Cardiac septum (tissue), 1 donor: ENCODE measurements at regions not wholly inside any gene's neighbourhood (a gene's known extent, or its start where the extent isn't known, plus 50 kb on each side); places are given as distances from the start of the nearest gene placed in this dataset.

Experiments
- DNase-seq: peaks from one replicate; pipeline ENCODE4 v3.0.0-alpha.2; 2020; ENCODE audit warnings: low spot score
- intact Hi-C: fragments of 100-400 bp; cut with DNase I; formaldehyde crosslinking; loops from one replicate; pipeline ENCODE4 v1.14.0; 2022
- donor health status: DM: no; HTN: no; CAD: no.

GRCh38 chr3:88626456-88627120 lies 476.8 kb downstream of the C3orf38 start:
- intact Hi-C loops, result no loop called here

DNA sequence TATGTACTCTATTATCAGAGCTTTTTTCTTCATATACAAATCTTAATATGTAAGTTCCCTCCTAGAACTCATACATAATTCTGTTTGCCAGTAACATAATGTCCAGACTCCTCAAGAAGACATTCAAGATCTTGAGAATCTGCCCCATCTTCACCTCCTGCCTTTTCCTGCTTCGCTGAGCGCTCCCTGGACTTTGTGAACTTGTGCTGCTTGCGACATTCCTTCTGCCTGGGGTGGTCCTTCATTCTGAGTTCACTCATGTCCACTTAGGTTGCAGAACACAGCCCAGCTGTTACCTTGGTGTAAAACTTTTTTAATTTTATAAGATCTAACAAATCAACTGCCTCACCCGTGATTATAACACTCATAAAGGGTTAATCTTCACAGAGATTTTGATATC lies 478.5 kb upstream of the EPHA3 start:
- intact Hi-C loops, result no loop called here
- DNase-seq, result no peak

More at GRCh38 chr3:88626456-88627120, 476.8 kb downstream of the C3orf38 start:
- DNase-seq, result no peak

DNA sequence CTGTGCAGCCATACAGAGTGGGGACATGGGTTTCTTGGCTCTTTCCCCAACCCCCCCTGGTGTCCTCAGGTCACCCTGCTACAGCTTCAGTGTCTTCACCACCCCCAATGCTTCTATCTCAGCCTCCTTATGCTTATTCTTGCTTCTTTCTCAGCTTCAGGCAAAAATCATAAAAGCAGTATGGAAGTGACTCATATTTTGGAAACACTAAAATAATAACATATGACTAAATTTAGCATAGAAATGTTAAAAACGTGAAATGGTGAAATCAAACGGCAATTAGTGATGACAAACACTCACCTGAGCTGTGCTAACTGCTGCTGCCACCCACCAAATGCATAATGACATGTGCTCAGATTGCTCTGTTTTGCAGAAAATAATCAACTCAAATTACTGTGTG lies 475.2 kb upstream of the EPHA3 start:
- DNase-seq, result no peak
- intact Hi-C loops, result no loop called here

DNA sequence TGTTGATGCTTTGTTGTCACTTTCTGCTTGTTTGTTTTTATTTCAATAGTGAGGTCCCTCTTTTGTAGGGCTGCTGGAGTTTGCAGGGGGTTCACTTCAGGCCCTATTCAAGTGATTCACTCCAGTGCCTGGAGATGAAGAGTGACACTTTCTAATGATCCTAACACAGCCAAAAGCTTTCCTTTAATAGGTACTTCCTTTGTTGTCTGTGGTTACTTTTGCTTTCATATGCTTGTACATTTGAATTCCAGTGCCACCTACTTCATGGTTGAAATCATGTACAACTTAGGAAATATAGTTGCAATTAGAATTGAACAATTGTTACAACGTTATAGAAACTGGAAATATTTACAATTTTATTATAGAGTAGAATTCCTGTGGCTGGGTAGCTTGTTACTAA lies 466.8 kb upstream of the EPHA3 start:
- DNase-seq, result no peak
- intact Hi-C loops, result no loop called here

GRCh38 chr3:88641033-88641604 lies 466.3 kb upstream of the EPHA3 start:
- intact Hi-C loops, result no loop called here
- DNase-seq, result no peak

DNA sequence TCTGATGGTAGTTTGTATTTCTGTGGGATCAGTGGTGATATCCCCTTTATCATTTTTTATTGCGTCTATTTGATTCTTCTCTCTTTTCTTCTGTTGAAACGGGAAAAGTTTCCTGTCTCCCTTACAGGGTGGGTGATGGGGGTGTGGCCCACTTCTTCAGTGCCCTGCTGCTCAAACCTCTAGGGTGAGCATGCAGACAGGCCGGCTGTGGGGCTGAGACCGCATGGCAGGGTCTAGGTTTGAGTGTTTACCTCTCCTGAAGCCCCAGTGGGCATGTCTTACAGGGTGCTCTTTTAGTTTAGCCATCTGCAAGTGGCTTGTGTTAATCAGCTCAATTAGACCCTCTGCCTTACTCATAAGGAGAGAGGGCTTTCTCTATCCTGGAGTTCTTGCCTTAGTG lies 450.0 kb upstream of the EPHA3 start:
- intact Hi-C loops, result no loop called here
- no peak for DNase-seq

- DNase-seq, result no peak
- intact Hi-C loops, result no loop called here
Measured at GRCh38 chr3:88661433-88661824, 446.0 kb upstream of the EPHA3 start.

DNA sequence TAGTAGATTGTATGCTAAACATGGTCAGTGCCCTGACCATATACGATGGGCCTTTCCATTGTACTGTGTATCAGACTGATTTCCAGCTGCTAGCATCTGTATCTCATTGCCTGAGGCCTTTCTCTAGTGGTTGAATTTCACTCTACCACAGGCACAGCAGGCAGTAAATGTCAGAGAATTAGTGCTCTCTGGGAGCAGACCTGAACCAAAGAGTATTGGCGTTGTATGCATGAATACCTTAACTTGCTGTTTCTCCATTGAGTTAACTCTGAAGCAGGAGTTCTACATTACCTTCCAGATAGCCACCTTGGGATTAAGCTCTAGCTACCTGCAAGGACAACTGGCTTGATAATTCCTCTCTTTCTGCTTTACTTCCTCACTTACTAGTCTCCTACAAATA lies 439.2 kb upstream of the EPHA3 start:
- DNase-seq, result no peak
- intact Hi-C loops, result no loop called here

DNA sequence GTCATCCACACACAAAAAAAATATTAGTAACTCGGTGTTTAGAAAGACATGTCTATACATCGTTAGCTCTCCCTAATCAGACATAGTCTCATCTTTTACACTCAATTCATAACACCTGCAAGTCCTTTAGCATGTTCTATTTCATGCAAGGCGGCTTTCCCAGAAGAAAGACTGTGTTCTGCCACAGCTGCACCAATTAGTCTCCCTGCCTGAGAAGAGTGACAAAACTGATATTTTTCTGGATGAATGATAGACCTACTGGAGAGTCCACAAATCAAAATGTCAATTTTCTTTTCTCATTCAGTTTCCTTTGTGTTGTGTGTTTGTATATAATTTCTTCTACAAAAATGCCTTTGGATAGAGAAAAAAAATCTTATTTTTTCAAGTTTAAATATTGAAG lies 435.8 kb upstream of the EPHA3 start:
- DNase-seq, result no peak
- intact Hi-C loops, result no loop called here

DNA sequence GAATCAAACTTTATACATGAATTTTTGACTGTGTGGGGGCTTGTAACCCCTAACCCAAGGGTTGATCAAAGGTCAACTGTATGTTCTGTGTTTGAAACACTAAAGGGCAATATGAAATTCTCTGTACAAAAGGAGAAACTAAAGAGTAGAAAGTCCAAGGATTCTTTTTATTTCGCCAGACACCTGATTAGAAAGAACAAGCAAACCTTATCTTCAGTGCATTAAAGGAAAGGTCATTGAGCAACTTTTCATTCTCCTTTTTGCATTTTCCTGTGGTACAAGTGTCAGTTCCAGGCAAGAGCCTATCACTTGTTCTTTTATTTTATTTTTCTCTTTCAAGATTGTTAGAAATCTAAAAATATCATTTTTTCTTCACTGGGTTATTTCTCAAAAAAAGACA lies 430.1 kb upstream of the EPHA3 start:
- intact Hi-C loops, result no loop called here

GRCh38 chr3:88678747-88679146 lies 428.7 kb upstream of the EPHA3 start:
- no peak for DNase-seq
- intact Hi-C loops, result no loop called here

More for the DNA sequence above, 430.1 kb upstream of the EPHA3 start:
- no peak for DNase-seq

- intact Hi-C loops, result no loop called here
- no peak for DNase-seq
Measured at GRCh38 chr3:88690287-88690686, 417.1 kb upstream of the EPHA3 start.

GRCh38 chr3:88691081-88691480 lies 416.3 kb upstream of the EPHA3 start:
- no peak for DNase-seq
- intact Hi-C loops, result no loop called here

DNA sequence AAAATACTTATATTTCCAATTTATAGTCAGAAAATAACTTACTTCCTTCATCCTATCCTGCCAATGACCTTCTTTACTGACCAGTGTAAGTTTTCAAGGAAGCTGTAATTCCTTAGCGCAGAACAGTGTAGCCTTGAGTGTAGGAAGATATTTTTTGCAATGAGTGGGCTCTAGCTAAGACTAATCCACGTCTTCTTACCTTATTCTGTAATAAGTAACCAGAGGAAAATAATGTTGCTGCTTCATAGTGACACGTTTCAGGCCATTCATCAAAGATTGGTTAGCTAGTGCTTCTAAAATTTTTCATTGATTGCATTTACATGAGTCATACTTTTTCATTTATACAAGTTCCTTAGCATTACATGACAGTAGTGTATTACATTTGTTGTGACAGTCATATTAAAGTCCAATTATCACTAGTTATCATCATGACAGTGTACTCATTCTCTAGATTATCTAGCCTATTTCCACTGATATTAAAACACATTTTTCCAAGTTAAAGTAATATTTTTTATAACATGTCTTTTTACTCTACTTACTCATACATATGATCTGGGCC lies 403.8 kb upstream of the EPHA3 start:
- intact Hi-C loops, result no loop called here
- no peak for DNase-seq

GRCh38 chr3:88704338-88704737 lies 403.1 kb upstream of the EPHA3 start:
- intact Hi-C loops, result no loop called here
- no peak for DNase-seq

- no peak for DNase-seq
- intact Hi-C loops, result no loop called here
Measured at GRCh38 chr3:88707837-88708236, 399.6 kb upstream of the EPHA3 start.

GRCh38 chr3:88712552-88712951 lies 394.9 kb upstream of the EPHA3 start:
- intact Hi-C loops, result no loop called here
- DNase-seq, result no peak

- DNase-seq, result no peak
- intact Hi-C loops, result no loop called here
Measured at GRCh38 chr3:88713233-88713691, 394.2 kb upstream of the EPHA3 start.

- intact Hi-C loops, result no loop called here
- no peak for DNase-seq
Measured at GRCh38 chr3:88725440-88726165, 381.8 kb upstream of the EPHA3 start.

- intact Hi-C loops, result no loop called here
- DNase-seq, result no peak
Measured at GRCh38 chr3:88732186-88732585, 375.2 kb upstream of the EPHA3 start.

GRCh38 chr3:88742106-88742505 lies 365.3 kb upstream of the EPHA3 start:
- intact Hi-C loops, result no loop called here
- no peak for DNase-seq
